ENCODE measurements at regions not wholly inside any gene's neighbourhood (a gene's known extent, or its start where the extent isn't known, plus 50 kb on each side); places are given as distances from the start of the nearest gene placed in this dataset.

DNA sequence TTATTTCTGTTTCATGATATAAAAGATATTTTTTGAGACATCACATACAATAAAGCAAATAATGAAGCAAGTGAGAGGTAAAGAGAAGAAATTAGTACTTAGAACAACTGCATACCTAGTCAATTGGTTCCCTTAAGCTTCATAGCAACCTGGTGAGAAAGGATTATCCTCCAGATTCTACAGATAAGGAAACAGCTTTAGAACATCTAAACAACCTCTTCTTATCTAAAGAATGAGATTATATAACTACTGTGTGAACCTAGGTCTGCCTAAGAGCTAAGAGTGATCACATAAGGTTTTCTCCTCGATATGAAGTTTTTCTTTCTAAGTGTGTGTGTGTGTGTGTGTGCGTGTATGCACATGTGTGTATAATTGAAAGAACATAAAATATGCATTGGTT lies 265.1 kb downstream of the NOL4 start:
- Histone ChIP-seq H3K9me3 (no peaks in the 10 kb centered on the region), H3K4me3 (no peak overlapping the region), H3K27me3 (no peaks in the 10 kb centered on the region), H3K4me1 (no peaks in the 10 kb centered on the region), H3K36me3 (replicated peaks in 1 of 2; ENCODE audit: insufficient read depth in 1 of 2, low read depth in 2 of 2) (no peaks in the 10 kb centered on the region), H3K27ac (no peak overlapping the region)
- WGBS, 2 donors: 61 to 65% methylated on average over 2 of the region's 2 CpGs
- intact Hi-C loops (cut with DNase I): no loop called here
- DNase-seq (no peak), ATAC-seq (no peak)
- TF ChIP-seq, protein P1, sequence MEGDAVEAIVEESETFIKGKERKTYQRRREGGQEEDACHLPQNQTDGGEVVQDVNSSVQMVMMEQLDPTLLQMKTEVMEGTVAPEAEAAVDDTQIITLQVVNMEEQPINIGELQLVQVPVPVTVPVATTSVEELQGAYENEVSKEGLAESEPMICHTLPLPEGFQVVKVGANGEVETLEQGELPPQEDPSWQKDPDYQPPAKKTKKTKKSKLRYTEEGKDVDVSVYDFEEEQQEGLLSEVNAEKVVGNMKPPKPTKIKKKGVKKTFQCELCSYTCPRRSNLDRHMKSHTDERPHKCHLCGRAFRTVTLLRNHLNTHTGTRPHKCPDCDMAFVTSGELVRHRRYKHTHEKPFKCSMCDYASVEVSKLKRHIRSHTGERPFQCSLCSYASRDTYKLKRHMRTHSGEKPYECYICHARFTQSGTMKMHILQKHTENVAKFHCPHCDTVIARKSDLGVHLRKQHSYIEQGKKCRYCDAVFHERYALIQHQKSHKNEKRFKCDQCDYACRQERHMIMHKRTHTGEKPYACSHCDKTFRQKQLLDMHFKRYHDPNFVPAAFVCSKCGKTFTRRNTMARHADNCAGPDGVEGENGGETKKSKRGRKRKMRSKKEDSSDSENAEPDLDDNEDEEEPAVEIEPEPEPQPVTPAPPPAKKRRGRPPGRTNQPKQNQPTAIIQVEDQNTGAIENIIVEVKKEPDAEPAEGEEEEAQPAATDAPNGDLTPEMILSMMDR (IDR thresholded peaks at IDR 0.05): no peak
- no peak for TF ChIP-seq POLR2A (IDR thresholded peaks at IDR 0.05)

DNA sequence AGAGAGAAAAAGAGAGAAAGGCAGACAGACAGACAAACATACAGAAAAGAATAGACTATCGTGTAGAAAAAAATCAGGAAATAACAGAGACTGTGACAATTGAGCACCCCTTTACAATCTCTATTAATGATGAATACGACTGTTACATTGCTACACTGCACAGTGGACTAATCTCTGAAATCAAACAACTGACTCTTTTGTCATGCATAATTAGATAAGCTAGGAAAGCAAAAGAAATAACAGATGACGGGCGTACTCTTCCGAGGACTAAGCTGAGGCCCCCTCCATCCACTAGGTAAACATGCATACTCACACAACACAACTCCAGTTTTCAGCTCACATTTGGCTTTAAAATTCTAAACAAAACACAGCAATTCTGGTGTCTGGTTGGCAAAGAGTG lies 267.0 kb downstream of the NOL4 start:
- no peak for TF ChIP-seq POLR2A (IDR thresholded peaks at IDR 0.05)
- TF ChIP-seq, protein P1 (IDR thresholded peaks at IDR 0.05): no peak
- no peaks in the 10 kb centered on the region for H3K27me3 ChIP-seq
- H3K27ac ChIP-seq: no peak overlapping the region
- WGBS, 2 donors: 42 to 44% methylated on average over 5 of the region's 5 CpGs
- ATAC-seq (no peak), DNase-seq (no peak)
- intact Hi-C loops (cut with DNase I): no loop called here
- no peak overlapping the region for H3K4me3 ChIP-seq
- no peaks in the 10 kb centered on the region for H3K36me3 ChIP-seq (replicated peaks in 1 of 2; ENCODE audit: insufficient read depth in 1 of 2, low read depth in 2 of 2)
- H3K4me1 ChIP-seq: no peaks in the 10 kb centered on the region
- no peaks in the 10 kb centered on the region for H3K9me3 ChIP-seq

DNA sequence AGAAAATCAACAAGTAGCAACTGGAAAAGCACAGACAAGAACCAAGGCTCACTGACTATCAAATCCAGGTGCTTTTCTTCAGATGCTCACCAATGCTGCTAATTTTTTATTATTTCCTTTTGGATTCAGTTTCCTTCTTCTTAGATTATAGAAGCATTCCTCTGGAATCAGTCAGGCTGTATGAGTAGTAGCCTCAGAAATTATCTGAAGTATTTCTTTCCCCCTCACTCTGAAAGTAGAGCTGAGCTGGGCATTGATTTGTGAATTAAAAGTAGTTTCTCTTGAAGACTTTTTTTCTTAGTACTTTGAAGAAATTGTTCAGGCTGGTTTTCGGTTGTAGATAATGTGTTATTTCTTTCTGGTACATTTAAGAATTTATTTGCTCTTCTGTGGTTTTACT lies 273.7 kb downstream of the NOL4 start:
- no peak for DNase-seq
- intact Hi-C loops (cut with DNase I): no loop called here

DNA sequence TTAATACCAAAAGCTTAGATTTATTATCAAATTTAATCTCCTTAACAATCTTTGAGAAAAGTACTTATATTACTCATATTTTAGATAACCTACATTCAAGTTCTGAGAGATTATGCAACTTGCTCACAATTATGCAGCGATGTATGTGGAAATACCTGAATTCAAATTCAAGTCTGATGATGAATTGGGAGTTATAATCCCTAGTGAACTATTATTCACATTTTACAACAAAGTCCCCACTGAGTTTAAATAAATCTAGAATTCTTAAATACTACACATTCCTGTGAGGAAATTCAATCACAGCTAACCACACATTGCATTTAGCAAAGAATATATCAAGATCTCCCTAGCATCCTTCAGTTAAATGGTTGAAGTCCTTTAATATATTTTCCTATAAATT lies 278.4 kb downstream of the NOL4 start:
- Histone ChIP-seq H3K9me3 (no peaks in the 10 kb centered on the region), H3K36me3 (replicated peaks in 1 of 2; ENCODE audit: insufficient read depth in 1 of 2, low read depth in 2 of 2) (no peaks in the 10 kb centered on the region), H3K4me1 (no peaks in the 10 kb centered on the region), H3K27ac (no peak overlapping the region), H3K27me3 (no peaks in the 10 kb centered on the region), H3K4me3 (no peak overlapping the region)
- intact Hi-C loops (cut with DNase I): no loop called here
- DNase-seq (no peak), ATAC-seq (no peak)
- no peak for TF ChIP-seq POLR2A (IDR thresholded peaks at IDR 0.05)
- TF ChIP-seq, protein P1 (IDR thresholded peaks at IDR 0.05): no peak
- 95 to 97% methylated on average over 1 of the region's 1 CpG for WGBS, 2 donors

More for the DNA sequence above, 273.7 kb downstream of the NOL4 start:
- Histone ChIP-seq H3K36me3 (replicated peaks in 1 of 2; ENCODE audit: insufficient read depth in 1 of 2, low read depth in 2 of 2) (no peaks in the 10 kb centered on the region), H3K27ac (no peak overlapping the region), H3K4me3 (no peak overlapping the region), H3K27me3 (no peaks in the 10 kb centered on the region), H3K4me1 (no peaks in the 10 kb centered on the region), H3K9me3 (no peaks in the 10 kb centered on the region)
- 50 to 65% methylated on average over 1 of the region's 1 CpG for WGBS, 2 donors
- no peak for ATAC-seq
- TF ChIP-seq POLR2A (IDR thresholded peaks at IDR 0.05): no peak
- TF ChIP-seq, protein P1 (IDR thresholded peaks at IDR 0.05): no peak

DNA sequence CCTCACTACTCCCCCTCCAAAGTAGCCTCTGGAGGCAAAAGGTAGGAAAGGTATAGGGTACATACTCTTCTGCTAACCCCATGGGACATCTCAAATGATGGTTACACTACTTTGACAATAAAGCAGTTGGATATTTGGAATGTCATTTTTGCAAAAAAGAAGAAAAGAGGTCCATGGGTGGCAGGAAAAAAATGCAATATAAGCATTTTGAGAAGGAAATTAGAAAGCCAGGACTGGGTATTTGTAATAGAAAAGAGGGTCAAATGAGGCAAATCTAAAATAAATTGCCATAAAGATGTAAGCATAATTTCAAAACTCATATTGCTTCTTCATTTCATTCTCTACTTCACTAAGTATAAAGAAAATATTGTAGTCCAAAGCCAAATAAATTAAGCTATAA lies 280.2 kb downstream of the NOL4 start:
- Histone ChIP-seq H3K4me3 (no peak overlapping the region), H3K9me3 (no peaks in the 10 kb centered on the region), H3K36me3 (replicated peaks in 1 of 2; ENCODE audit: insufficient read depth in 1 of 2, low read depth in 2 of 2) (no peaks in the 10 kb centered on the region), H3K4me1 (no peaks in the 10 kb centered on the region), H3K27ac (no peak overlapping the region), H3K27me3 (no peaks in the 10 kb centered on the region)
- ATAC-seq: no peak
- TF ChIP-seq, protein P1 (IDR thresholded peaks at IDR 0.05): no peak
- no peak for TF ChIP-seq POLR2A (IDR thresholded peaks at IDR 0.05)
- no peak for DNase-seq
- intact Hi-C loops (cut with DNase I): no loop called here

Measured in body of pancreas (tissue), 4 donors.